B cell (primary cell): ENCODE measurements at regions not wholly inside any gene's neighbourhood (a gene's known extent, or its start where the extent isn't known, plus 50 kb on each side); places are given as distances from the start of the nearest gene placed in this dataset.

Experiments used
- ATAC-seq: fragments of 200-7000 bp; cut with Tn5 transposase; one replicate; pipeline ENCODE4 v1.10.0; 2021; ENCODE audit warnings: low read depth, mild to moderate bottlenecking, moderate number of reproducible peaks, moderate library complexity
- CTCF ChIA-PET: fragments of 350-600 bp; sonication (Branson Sonifier 250); formaldehyde crosslinking; loops from one replicate; lab custom pipeline; 2021; ENCODE audit warnings: antibody characterized with exemption, inconsistent platforms; lab: Charles Lee
- POLR2A ChIA-PET: fragments of 350-600 bp; sonication (Branson Sonifier 250); formaldehyde crosslinking; loops from one replicate; lab custom pipeline; 2021; ENCODE audit warnings: antibody characterized with exemption; lab: Charles Lee
- DNase-seq: peaks from one replicate; pipeline ENCODE4 v3.0.0; 2013
- H2AFZ ChIP-seq: 2 replicates; pipeline ENCODE4 v1.6.1; 2012; ENCODE audit warnings: mild to moderate bottlenecking, low read depth, low read length; ENCODE audit not compliant: insufficient read depth, poor library complexity, severe bottlenecking
- H3K27ac ChIP-seq, 2 donors: 1 replicate in 1 of 2; 2 replicates in 1 of 2; pipeline ENCODE4 v1.5.1; 2012 to 2013; ENCODE audit warnings: low read length in 2 of 2, mild to moderate bottlenecking in 2 of 2, moderate library complexity in 1 of 2
- H3K27me3 ChIP-seq, 4 experiments: fragments of 200-600 bp in 1 of 4; sonication (generic) in 1 of 4; replicated peaks in 1 of 4; 1 replicate in 2 of 4; 2 replicates in 2 of 4; pipeline versions ENCODE4 v1.6.1 to v1.7.0; 2013 to 2016; ENCODE audit warnings: low read length in 3 of 4, mild to moderate bottlenecking in 2 of 4, mixed read lengths in 1 of 4, moderate library complexity in 1 of 4; ENCODE audit not compliant: insufficient read depth in 4 of 4, control insufficient read depth in 3 of 4; ENCODE audit errors: control extremely low read depth in 1 of 4
- H3K36me3 ChIP-seq, 2 experiments: replicated peaks in 1 of 2; 1 replicate in 1 of 2; 2 replicates in 1 of 2; pipeline versions ENCODE4 v1.6.1 to v1.7.1; 2013; ENCODE audit warnings: low read length in 1 of 2; ENCODE audit not compliant: insufficient read depth in 2 of 2, control insufficient read depth in 1 of 2; ENCODE audit errors: control extremely low read depth in 1 of 2, extremely low read depth in 1 of 2
- H3K4me1 ChIP-seq, 2 donors: fragments of 200-600 bp in 1 of 2; sonication (generic) in 1 of 2; 1 replicate in 1 of 2; 2 replicates in 1 of 2; pipeline versions ENCODE4 v1.5.1 to v1.6.1; 2013 to 2017; ENCODE audit warnings: low read length in 2 of 2; ENCODE audit not compliant: control insufficient read depth in 2 of 2, insufficient read depth in 2 of 2
- H3K4me2 ChIP-seq: replicated peaks from 2 replicates; pipeline ENCODE3; 2012; ENCODE audit warnings: mild to moderate bottlenecking, low read depth, low read length; ENCODE audit not compliant: poor library complexity, severe bottlenecking
- H3K4me3 ChIP-seq, 5 experiments: fragments of 200-600 bp in 1 of 5; sonication (generic) in 1 of 5; 1 replicate in 3 of 5; 2 replicates in 2 of 5; pipeline versions ENCODE4 v1.5.1 to v1.7.0; 2011 to 2016; ENCODE audit warnings: low read length in 4 of 5, mild to moderate bottlenecking in 4 of 5, low read depth in 2 of 5, control low read depth in 1 of 5, moderate library complexity in 1 of 5; ENCODE audit not compliant: insufficient read depth in 1 of 5; ENCODE audit errors: control extremely low read depth in 1 of 5, extremely low read depth in 1 of 5
- H3K79me2 ChIP-seq: fragments of 200-600 bp; sonication (generic); one replicate; pipeline ENCODE4 v1.6.0; 2016; ENCODE audit warnings: low read length; ENCODE audit not compliant: control insufficient read depth, insufficient read depth
- H3K9ac ChIP-seq: fragments of 200-600 bp; sonication (generic); 2 replicates; pipeline ENCODE4 v1.6.1; 2017; ENCODE audit warnings: mild to moderate bottlenecking, low read length, moderate library complexity
- H3K9me3 ChIP-seq, 3 donors: one replicate each; pipeline versions ENCODE4 v1.6.1 to v1.7.1; 2013; ENCODE audit warnings: low read length in 2 of 3; ENCODE audit not compliant: control insufficient read depth in 2 of 3, insufficient read depth in 1 of 3; ENCODE audit errors: control extremely low read depth in 1 of 3
- H4K20me1 ChIP-seq: 2 replicates; pipeline ENCODE4 v1.6.0; 2012; ENCODE audit warnings: mild to moderate bottlenecking, low read length; ENCODE audit not compliant: insufficient read depth, control insufficient read depth, poor library complexity, severe bottlenecking
- H3K27ac Mint-ChIP-seq: one replicate; pipeline ENCODE4 v1.8.0; 2021; ENCODE audit warnings: mixed read lengths
- H3K27me3 Mint-ChIP-seq: one replicate; pipeline ENCODE4 v1.8.0; 2021; ENCODE audit warnings: mixed read lengths
- H3K4me1 Mint-ChIP-seq: one replicate; pipeline ENCODE4 v1.8.0; 2021; ENCODE audit warnings: mixed read lengths
- H3K4me3 Mint-ChIP-seq: one replicate; pipeline ENCODE4 v1.8.0; 2021; ENCODE audit warnings: mixed read lengths
- H3K9me3 Mint-ChIP-seq: one replicate; pipeline ENCODE4 v1.8.0; 2022; ENCODE audit warnings: mixed read lengths; ENCODE audit not compliant: insufficient read depth
- CTCF ChIP-seq: fragments of 200-600 bp; IDR thresholded peaks from one replicate; pipeline ENCODE4 v1.8.0; 2022; ENCODE audit warnings: antibody characterized with exemption, mild to moderate bottlenecking
- EZH2 ChIP-seq: IDR thresholded peaks from 2 replicates; pipeline ENCODE4 v1.6.1; 2012; ENCODE audit warnings: borderline replicate concordance, low read depth, mild to moderate bottlenecking, moderate library complexity, low read length; ENCODE audit not compliant: insufficient read depth, poor library complexity, severe bottlenecking
- WGBS: methylation state at CpG from one replicate; pipeline ENCODE4 v1.1.5; 2013; ENCODE audit warnings: missing lambda C conversion rate; ENCODE audit not compliant: insufficient coverage; 5-methylcytosine and 5-hydroxymethylcytosine counted together
- intact Hi-C: fragments of 100-400 bp; cut with micrococcal nuclease; formaldehyde crosslinking; loops from one replicate; pipeline ENCODE4 v1.10.0; 2022

DNA sequence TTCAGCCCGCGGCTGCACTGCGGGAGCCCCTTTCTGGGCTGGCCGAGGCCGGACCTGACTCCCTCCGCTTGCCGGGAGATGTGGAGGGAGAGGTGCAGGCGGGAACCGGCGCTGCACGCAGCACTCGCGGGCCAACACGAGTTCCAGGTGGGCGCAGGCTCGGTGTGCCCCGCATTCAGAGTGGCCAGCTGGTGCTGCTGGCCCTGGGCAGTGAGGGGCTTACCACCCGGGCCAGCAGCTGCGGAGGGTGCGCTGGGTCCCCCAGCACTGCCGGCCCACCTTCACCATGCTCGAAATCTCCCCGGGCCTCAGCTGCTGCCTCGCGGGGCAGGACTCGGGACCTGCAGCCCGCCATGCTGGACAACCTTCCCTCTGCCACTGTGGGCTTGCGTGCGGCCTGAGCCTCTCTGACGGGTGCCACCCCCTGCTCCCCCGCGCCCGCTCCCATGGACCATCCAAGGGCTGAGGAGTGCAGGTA, 733.5 kb upstream of the CCDC54 start:
- H2AFZ ChIP-seq: no peak overlapping the region
- no peak overlapping the region for H3K27ac Mint-ChIP-seq
- no peak overlapping the region for H3K27ac ChIP-seq
- POLR2A ChIA-PET: no interaction called here
- H3K27me3 Mint-ChIP-seq: peaks cover 26% of the 10 kb centered on the region
- no peak overlapping the region for H3K4me2 ChIP-seq
- no peaks in the 10 kb centered on the region for H3K79me2 ChIP-seq
- no peaks in the 10 kb centered on the region for H3K36me3 ChIP-seq
- peaks cover 0 to 6% (median 0%) of the 10 kb centered on the region in 4 experiments for H3K27me3 ChIP-seq
- TF ChIP-seq CTCF: no peak
- no peak for TF ChIP-seq EZH2
- no peak overlapping the region for H3K4me3 ChIP-seq
- peaks cover 0 to 9% (median 0%) of the 10 kb centered on the region in 3 donors for H3K9me3 ChIP-seq
- H3K4me1 Mint-ChIP-seq: peaks cover 9% of the 10 kb centered on the region
- DNase-seq: no peak
- ATAC-seq: no peak
- CTCF ChIA-PET: no interaction called here
- H4K20me1 ChIP-seq: no peaks in the 10 kb centered on the region
- no peaks in the 10 kb centered on the region for H3K9me3 Mint-ChIP-seq
- no peak overlapping the region for H3K4me3 Mint-ChIP-seq
- 97% methylated on average over 32 of the region's 33 CpGs for WGBS
- peaks cover 0 to 5% of the 10 kb centered on the region in 2 donors for H3K4me1 ChIP-seq
- H3K9ac ChIP-seq: no peak overlapping the region
- intact Hi-C loops: no loop called here

- ChIA-PET POLR2A (no interaction called here), CTCF (no interaction called here)
- no peaks in the 10 kb centered on the region for H3K4me1 Mint-ChIP-seq
- DNase-seq (no peak), ATAC-seq (no peak)
- no peaks in the 10 kb centered on the region for H3K27me3 Mint-ChIP-seq
- WGBS: 71% methylated on average over 1 of the region's 2 CpGs
- no peaks in the 10 kb centered on the region for H3K79me2 ChIP-seq
- no peak overlapping the region for H2AFZ ChIP-seq
- H3K9me3 Mint-ChIP-seq: no peaks in the 10 kb centered on the region
- intact Hi-C loops: no loop called here
- H3K4me1 ChIP-seq: no peaks in the 10 kb centered on the region
- H3K9me3 ChIP-seq: no peaks in the 10 kb centered on the region
- H3K4me2 ChIP-seq: no peak overlapping the region
- H3K27ac Mint-ChIP-seq: no peak overlapping the region
- no peak overlapping the region for H3K27ac ChIP-seq
- H3K9ac ChIP-seq: no peak overlapping the region
- H3K4me3 ChIP-seq: no peak overlapping the region
- H3K4me3 Mint-ChIP-seq: no peak overlapping the region
- no peaks in the 10 kb centered on the region for H4K20me1 ChIP-seq
- no peaks in the 10 kb centered on the region for H3K27me3 ChIP-seq
- H3K36me3 ChIP-seq: no peaks in the 10 kb centered on the region
- TF ChIP-seq CTCF (no peak), EZH2 (no peak)
These were observed 703.2 kb upstream of the CCDC54 start for GRCh38 chr3:106673926-106674569.
